ENCODE measurements at regions not wholly inside any gene's neighbourhood (a gene's known extent, or its start where the extent isn't known, plus 50 kb on each side); places are given as distances from the start of the nearest gene placed in this dataset.
A peak's percentile ranks its signal among the peaks of the same experiment; 100 is the strongest.

- no peak for DNase-seq
Measured at GRCh38 chr10:3486346-3487065, 298.5 kb downstream of the KLF6 start.

GRCh38 chr10:3485057-3485686 lies 299.8 kb downstream of the KLF6 start:
- DNase-seq, result peak in 5 of 56 donors; percentile 24 to 45 (median 38)

GRCh38 chr10:3484306-3485056 lies 300.5 kb downstream of the KLF6 start:
- DNase-seq, result no peak

GRCh38 chr10:3482200-3482993 lies 302.6 kb downstream of the KLF6 start:
- peak in 1 of 56 donors; percentile 25 for DNase-seq

- DNase-seq, result no peak
Measured at GRCh38 chr10:3481496-3481895, 303.5 kb downstream of the KLF6 start.

- DNase-seq, result no peak
Measured at GRCh38 chr10:3480990-3481315, 304.1 kb downstream of the KLF6 start.

GRCh38 chr10:3480281-3480989 lies 304.6 kb downstream of the KLF6 start:
- no peak for DNase-seq

- DNase-seq, result no peak
Measured at GRCh38 chr10:3478632-3479240, 306.2 kb upstream of the PITRM1 start.

GRCh38 chr10:3478153-3478552 lies 305.6 kb upstream of the PITRM1 start:
- no peak for DNase-seq

- DNase-seq, result no peak
Measured at GRCh38 chr10:3477683-3478082, 305.1 kb upstream of the PITRM1 start.

- DNase-seq, result no peak
Measured at GRCh38 chr10:3476640-3477448, 304.3 kb upstream of the PITRM1 start.

GRCh38 chr10:3476186-3476585 lies 303.6 kb upstream of the PITRM1 start:
- DNase-seq, result no peak

- no peak for DNase-seq
Measured at GRCh38 chr10:3475367-3475766, 302.8 kb upstream of the PITRM1 start.

- no peak for DNase-seq
Measured at GRCh38 chr10:3474266-3474665, 301.7 kb upstream of the PITRM1 start.

GRCh38 chr10:3473271-3473670 lies 300.7 kb upstream of the PITRM1 start:
- no peak for DNase-seq

- DNase-seq, result peak in 46 of 56 donors; percentile 25 to 81 (median 54)
Measured at GRCh38 chr10:3472287-3473051, 299.9 kb upstream of the PITRM1 start.

- DNase-seq, result no peak
Measured at GRCh38 chr10:3471927-3472286, 299.3 kb upstream of the PITRM1 start.

GRCh38 chr10:3471472-3471871 lies 298.9 kb upstream of the PITRM1 start:
- DNase-seq, result no peak

- no peak for DNase-seq
Measured at GRCh38 chr10:3470191-3470590, 297.6 kb upstream of the PITRM1 start.

Data from amygdala (tissue), 56 donors.